Activated CD4-positive, alpha-beta T cell treated with anti-CD3 and anti-CD28 coated beads, Interleukin-2, amount 50 U/mL, for 1 hour (primary cell): ENCODE measurements at regions not wholly inside any gene's neighbourhood (a gene's known extent, or its start where the extent isn't known, plus 50 kb on each side); places are given as distances from the start of the nearest gene placed in this dataset.

Source experiments
- DNase-seq: peaks from one replicate; pipeline ENCODE4 v3.0.0-alpha.2; 2020

GRCh38 chr2:62364791-62365528, 141.0 kb downstream of the TMEM17 start:
- no peak for DNase-seq

- DNase-seq: no peak
Measured at GRCh38 chr2:62363166-62363565, 142.8 kb downstream of the TMEM17 start.

GRCh38 chr2:62362561-62362960, 143.4 kb downstream of the TMEM17 start:
- DNase-seq: no peak

- DNase-seq: no peak
Measured at GRCh38 chr2:62361964-62362363, 144.0 kb downstream of the TMEM17 start.

GRCh38 chr2:62354771-62355561, 151.0 kb downstream of the TMEM17 start:
- DNase-seq: no peak

- no peak for DNase-seq
Measured at GRCh38 chr2:62352031-62352430, 154.0 kb downstream of the TMEM17 start.

- no peak for DNase-seq
Measured at GRCh38 chr2:62349788-62350187, 153.9 kb downstream of the B3GNT2 start.

- no peak for DNase-seq
Measured at GRCh38 chr2:62348700-62349099, 152.8 kb downstream of the B3GNT2 start.

GRCh38 chr2:62347563-62348270, 151.8 kb downstream of the B3GNT2 start:
- no peak for DNase-seq

- DNase-seq: no peak
Measured at GRCh38 chr2:62344472-62344871, 148.6 kb downstream of the B3GNT2 start.

- no peak for DNase-seq
Measured at GRCh38 chr2:62343636-62344337, 147.9 kb downstream of the B3GNT2 start.

- no peak for DNase-seq
Measured at GRCh38 chr2:62343206-62343605, 147.3 kb downstream of the B3GNT2 start.

- DNase-seq: no peak
Measured at GRCh38 chr2:62340994-62341484, 145.1 kb downstream of the B3GNT2 start.

- DNase-seq: no peak
Measured at GRCh38 chr2:62339837-62340236, 143.9 kb downstream of the B3GNT2 start.

GRCh38 chr2:62339413-62339812, 143.5 kb downstream of the B3GNT2 start:
- DNase-seq: no peak

- no peak for DNase-seq
Measured at GRCh38 chr2:62338111-62338510, 142.2 kb downstream of the B3GNT2 start.

GRCh38 chr2:62337403-62337802, 141.5 kb downstream of the B3GNT2 start:
- DNase-seq: no peak

GRCh38 chr2:62335612-62336011, 139.7 kb downstream of the B3GNT2 start:
- no peak for DNase-seq

GRCh38 chr2:62334440-62335058, 138.6 kb downstream of the B3GNT2 start:
- no peak for DNase-seq

GRCh38 chr2:62334009-62334408, 138.1 kb downstream of the B3GNT2 start:
- no peak for DNase-seq

GRCh38 chr2:62330959-62331358, 135.0 kb downstream of the B3GNT2 start:
- DNase-seq: no peak

GRCh38 chr2:62329797-62330196, 133.9 kb downstream of the B3GNT2 start:
- no peak for DNase-seq
